GM23338 (cell line): ENCODE measurements at regions not wholly inside any gene's neighbourhood (a gene's known extent, or its start where the extent isn't known, plus 50 kb on each side); places are given as distances from the start of the nearest gene placed in this dataset.
"Not testable (repeated sequence)": the region's sequence is repeated elsewhere in the genome, so short reads cannot be mapped to it uniquely, and the experiment has no call there.

ENCODE experiments used
- CREB1 ChIP-seq: fragments of 250-450 bp; sonication (Bioruptor Pico); IDR thresholded peaks from 2 replicates; pipeline ENCODE4 v1.5.0; 2020; ENCODE audit warnings: low read depth, mild to moderate bottlenecking, moderate library complexity
- EZH2 ChIP-seq: fragments of 200-600 bp; sonication (generic); IDR thresholded peaks from one replicate; pipeline ENCODE4 v1.8.0; 2017; ENCODE audit warnings: antibody characterized with exemption, mild to moderate bottlenecking, low read depth; ENCODE audit not compliant: unreplicated experiment
- EZH2phosphoT487 ChIP-seq: fragments of 200-600 bp; sonication (generic); IDR thresholded peaks from one replicate; pipeline ENCODE4 v1.8.1; 2018; ENCODE audit warnings: antibody characterized with exemption; ENCODE audit not compliant: unreplicated experiment
- JUNB ChIP-seq: IDR thresholded peaks from one replicate; pipeline ENCODE4 v1.6.1; 2016; ENCODE audit warnings: antibody characterized with exemption; ENCODE audit not compliant: unreplicated experiment
- NANOG ChIP-seq: IDR thresholded peaks from 2 replicates; pipeline ENCODE4 v1.6.1; 2016; ENCODE audit warnings: antibody characterized with exemption, borderline replicate concordance
- POLR2AphosphoS5 ChIP-seq: IDR thresholded peaks from 2 replicates; pipeline ENCODE4 v1.6.1; 2016; ENCODE audit warnings: antibody characterized with exemption, low read depth
- STAT1 ChIP-seq: IDR thresholded peaks from one replicate; pipeline ENCODE4 v1.6.1; 2016; ENCODE audit warnings: antibody characterized with exemption; ENCODE audit not compliant: unreplicated experiment
- ZNF331 ChIP-seq: fragments of 250-450 bp; sonication (Bioruptor Pico); IDR thresholded peaks from 2 replicates; pipeline ENCODE4 v1.5.0; 2020; ENCODE audit warnings: low read depth, mild to moderate bottlenecking, moderate library complexity
- TF ChIP-seq, protein P1 (sequence below), 2 experiments: fragments of 200-600 bp in 1 of 2; sonication (generic) in 1 of 2; conservative IDR thresholded peaks; 2 replicates each; pipeline versions ENCODE4 v1.5.1 to v1.6.1; 2016 to 2017; ENCODE audit warnings: antibody characterized with exemption in 2 of 2, low read depth in 2 of 2, mild to moderate bottlenecking in 2 of 2, moderate library complexity in 1 of 2
- TF ChIP-seq, protein P2 (sequence below): IDR thresholded peaks from one replicate; pipeline ENCODE4 v1.6.1; 2018; ENCODE audit warnings: antibody characterized with exemption; ENCODE audit not compliant: unreplicated experiment
- TF ChIP-seq, protein P3 (sequence below): IDR thresholded peaks from 2 replicates; pipeline ENCODE4 v1.6.1; 2016; ENCODE audit warnings: antibody characterized with exemption

DNA sequence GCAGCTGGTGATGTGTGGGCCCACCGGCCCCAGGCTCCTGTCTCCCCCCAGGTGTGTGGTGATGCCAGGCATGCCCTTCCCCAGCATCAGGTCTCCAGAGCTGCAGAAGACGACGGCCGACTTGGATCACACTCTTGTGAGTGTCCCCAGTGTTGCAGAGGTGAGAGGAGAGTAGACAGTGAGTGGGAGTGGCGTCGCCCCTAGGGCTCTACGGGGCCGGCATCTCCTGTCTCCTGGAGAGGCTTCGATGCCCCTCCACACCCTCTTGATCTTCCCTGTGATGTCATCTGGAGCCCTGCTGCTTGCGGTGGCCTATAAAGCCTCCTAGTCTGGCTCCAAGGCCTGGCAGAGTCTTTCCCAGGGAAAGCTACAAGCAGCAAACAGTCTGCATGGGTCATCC is 268.4 kb downstream of the OR4F29 start:
- TF ChIP-seq, protein P1, sequence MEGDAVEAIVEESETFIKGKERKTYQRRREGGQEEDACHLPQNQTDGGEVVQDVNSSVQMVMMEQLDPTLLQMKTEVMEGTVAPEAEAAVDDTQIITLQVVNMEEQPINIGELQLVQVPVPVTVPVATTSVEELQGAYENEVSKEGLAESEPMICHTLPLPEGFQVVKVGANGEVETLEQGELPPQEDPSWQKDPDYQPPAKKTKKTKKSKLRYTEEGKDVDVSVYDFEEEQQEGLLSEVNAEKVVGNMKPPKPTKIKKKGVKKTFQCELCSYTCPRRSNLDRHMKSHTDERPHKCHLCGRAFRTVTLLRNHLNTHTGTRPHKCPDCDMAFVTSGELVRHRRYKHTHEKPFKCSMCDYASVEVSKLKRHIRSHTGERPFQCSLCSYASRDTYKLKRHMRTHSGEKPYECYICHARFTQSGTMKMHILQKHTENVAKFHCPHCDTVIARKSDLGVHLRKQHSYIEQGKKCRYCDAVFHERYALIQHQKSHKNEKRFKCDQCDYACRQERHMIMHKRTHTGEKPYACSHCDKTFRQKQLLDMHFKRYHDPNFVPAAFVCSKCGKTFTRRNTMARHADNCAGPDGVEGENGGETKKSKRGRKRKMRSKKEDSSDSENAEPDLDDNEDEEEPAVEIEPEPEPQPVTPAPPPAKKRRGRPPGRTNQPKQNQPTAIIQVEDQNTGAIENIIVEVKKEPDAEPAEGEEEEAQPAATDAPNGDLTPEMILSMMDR (conservative IDR thresholded peaks at IDR 0.05; ENCODE audit: low read depth in 2 of 2), result not testable (repeated sequence)
- TF ChIP-seq EZH2phosphoT487; EZH2; CREB1 (CRISPR knock-in tag); NANOG; JUNB; POLR2AphosphoS5; STAT1; ZNF331 (CRISPR knock-in tag): not testable (repeated sequence)
- TF ChIP-seq, protein P2, sequence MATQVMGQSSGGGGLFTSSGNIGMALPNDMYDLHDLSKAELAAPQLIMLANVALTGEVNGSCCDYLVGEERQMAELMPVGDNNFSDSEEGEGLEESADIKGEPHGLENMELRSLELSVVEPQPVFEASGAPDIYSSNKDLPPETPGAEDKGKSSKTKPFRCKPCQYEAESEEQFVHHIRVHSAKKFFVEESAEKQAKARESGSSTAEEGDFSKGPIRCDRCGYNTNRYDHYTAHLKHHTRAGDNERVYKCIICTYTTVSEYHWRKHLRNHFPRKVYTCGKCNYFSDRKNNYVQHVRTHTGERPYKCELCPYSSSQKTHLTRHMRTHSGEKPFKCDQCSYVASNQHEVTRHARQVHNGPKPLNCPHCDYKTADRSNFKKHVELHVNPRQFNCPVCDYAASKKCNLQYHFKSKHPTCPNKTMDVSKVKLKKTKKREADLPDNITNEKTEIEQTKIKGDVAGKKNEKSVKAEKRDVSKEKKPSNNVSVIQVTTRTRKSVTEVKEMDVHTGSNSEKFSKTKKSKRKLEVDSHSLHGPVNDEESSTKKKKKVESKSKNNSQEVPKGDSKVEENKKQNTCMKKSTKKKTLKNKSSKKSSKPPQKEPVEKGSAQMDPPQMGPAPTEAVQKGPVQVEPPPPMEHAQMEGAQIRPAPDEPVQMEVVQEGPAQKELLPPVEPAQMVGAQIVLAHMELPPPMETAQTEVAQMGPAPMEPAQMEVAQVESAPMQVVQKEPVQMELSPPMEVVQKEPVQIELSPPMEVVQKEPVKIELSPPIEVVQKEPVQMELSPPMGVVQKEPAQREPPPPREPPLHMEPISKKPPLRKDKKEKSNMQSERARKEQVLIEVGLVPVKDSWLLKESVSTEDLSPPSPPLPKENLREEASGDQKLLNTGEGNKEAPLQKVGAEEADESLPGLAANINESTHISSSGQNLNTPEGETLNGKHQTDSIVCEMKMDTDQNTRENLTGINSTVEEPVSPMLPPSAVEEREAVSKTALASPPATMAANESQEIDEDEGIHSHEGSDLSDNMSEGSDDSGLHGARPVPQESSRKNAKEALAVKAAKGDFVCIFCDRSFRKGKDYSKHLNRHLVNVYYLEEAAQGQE, result not testable (repeated sequence)
- TF ChIP-seq, protein P3, sequence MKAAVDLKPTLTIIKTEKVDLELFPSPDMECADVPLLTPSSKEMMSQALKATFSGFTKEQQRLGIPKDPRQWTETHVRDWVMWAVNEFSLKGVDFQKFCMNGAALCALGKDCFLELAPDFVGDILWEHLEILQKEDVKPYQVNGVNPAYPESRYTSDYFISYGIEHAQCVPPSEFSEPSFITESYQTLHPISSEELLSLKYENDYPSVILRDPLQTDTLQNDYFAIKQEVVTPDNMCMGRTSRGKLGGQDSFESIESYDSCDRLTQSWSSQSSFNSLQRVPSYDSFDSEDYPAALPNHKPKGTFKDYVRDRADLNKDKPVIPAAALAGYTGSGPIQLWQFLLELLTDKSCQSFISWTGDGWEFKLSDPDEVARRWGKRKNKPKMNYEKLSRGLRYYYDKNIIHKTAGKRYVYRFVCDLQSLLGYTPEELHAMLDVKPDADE, result not testable (repeated sequence)
